Esophagus muscularis mucosa (tissue), 3 donors: ENCODE measurements at regions not wholly inside any gene's neighbourhood (a gene's known extent, or its start where the extent isn't known, plus 50 kb on each side); places are given as distances from the start of the nearest gene placed in this dataset.

ENCODE experiments used
- POLR2A ChIP-seq: fragments of 450-650 bp; IDR thresholded peaks from one replicate; pipeline ENCODE4 v1.6.1; 2017; ENCODE audit warnings: antibody characterized with exemption, moderate library complexity, mild to moderate bottlenecking, low read depth
- POLR2AphosphoS5 ChIP-seq, 2 donors: sonication (generic); formaldehyde crosslinking; IDR thresholded peaks; one replicate each; pipeline ENCODE4 v1.6.1; 2017; ENCODE audit warnings: antibody characterized with exemption in 2 of 2
- TF ChIP-seq, protein P1 (sequence below), 3 experiments: fragments of 200-600 bp in 2 of 3; fragments of 450-650 bp in 1 of 3; sonication (generic) in 2 of 3; IDR thresholded peaks; one replicate each; pipeline ENCODE4 v1.5.1; 2017 to 2019; ENCODE audit warnings: antibody characterized with exemption in 3 of 3, mild to moderate bottlenecking in 2 of 3, moderate library complexity in 1 of 3

DNA sequence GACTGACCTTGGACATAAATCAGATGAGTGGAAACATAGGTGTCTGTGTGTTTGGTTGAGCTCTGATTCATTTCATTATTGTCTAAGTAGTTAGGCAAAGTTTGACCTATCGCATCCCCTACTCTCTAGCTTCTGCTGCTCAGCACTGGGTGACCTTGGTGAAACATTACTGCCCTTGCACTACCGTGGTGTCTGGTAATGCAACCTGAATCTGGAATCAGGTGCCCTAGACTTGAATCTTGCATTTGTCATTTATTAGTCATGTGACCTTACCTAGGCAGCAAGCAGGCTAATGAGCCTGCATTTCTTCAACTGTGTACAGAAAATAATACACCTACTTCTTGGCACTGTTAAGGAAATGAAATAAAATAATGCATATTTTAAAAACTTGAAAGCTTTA, 242.3 kb upstream of the BLID start:
- no peak for TF ChIP-seq POLR2A
- TF ChIP-seq, protein P1, sequence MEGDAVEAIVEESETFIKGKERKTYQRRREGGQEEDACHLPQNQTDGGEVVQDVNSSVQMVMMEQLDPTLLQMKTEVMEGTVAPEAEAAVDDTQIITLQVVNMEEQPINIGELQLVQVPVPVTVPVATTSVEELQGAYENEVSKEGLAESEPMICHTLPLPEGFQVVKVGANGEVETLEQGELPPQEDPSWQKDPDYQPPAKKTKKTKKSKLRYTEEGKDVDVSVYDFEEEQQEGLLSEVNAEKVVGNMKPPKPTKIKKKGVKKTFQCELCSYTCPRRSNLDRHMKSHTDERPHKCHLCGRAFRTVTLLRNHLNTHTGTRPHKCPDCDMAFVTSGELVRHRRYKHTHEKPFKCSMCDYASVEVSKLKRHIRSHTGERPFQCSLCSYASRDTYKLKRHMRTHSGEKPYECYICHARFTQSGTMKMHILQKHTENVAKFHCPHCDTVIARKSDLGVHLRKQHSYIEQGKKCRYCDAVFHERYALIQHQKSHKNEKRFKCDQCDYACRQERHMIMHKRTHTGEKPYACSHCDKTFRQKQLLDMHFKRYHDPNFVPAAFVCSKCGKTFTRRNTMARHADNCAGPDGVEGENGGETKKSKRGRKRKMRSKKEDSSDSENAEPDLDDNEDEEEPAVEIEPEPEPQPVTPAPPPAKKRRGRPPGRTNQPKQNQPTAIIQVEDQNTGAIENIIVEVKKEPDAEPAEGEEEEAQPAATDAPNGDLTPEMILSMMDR (IDR thresholded peaks at IDR 0.05) = no peak
- TF ChIP-seq POLR2AphosphoS5 (IDR thresholded peaks at IDR 0.05) = no peak
